NCI-H128 (cell line): ENCODE measurements at regions not wholly inside any gene's neighbourhood (a gene's known extent, or its start where the extent isn't known, plus 50 kb on each side); places are given as distances from the start of the nearest gene placed in this dataset.

ENCODE experiments used
- DNase-seq: peaks from one replicate; lab custom pipeline; 2025; ENCODE audit not compliant: unreplicated experiment; lab: John Stamatoyannopoulos, UW

DNA sequence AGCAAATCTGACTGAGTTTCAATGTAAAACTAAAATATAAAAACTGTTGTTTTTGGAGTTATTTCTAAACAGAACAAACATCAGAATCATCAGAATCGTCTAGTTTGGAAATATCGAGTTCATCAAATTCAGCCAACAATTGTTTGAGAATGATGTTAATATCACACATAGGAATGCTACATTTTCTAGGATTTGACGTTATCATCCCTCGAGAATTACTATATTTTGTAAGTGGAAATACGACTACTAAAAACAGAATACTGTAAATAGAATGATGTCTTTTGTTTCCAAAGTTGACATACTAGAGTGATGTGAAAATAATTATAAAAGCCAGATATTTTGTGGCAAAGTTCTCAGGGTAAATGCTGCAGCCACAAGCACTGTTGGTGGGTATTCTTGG, 805.9 kb downstream of the TLE1 start:
- DNase-seq: no peak

DNA sequence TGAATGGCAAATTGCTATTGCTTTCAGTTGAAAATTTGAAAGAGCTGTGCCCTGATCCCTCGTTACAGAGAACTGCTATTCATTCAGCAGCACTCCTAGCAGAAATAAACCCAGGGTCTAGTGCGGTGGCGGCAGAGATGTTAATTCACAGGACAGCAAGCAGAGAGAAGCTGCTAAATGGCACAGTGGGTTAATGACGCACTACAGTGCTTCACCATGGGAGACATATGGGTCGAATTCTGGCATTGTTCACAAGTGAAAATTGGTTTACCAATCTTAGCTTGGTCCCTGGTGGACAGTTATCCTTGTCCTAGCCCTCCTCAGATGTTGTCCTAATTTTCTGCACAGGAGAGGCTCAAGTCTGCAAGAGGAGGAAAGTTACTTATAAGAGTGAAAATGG, 807.4 kb downstream of the TLE1 start:
- no peak for DNase-seq

- DNase-seq: no peak
Measured at GRCh38 chr9:80881320-80881719, 808.0 kb downstream of the TLE1 start.

DNA sequence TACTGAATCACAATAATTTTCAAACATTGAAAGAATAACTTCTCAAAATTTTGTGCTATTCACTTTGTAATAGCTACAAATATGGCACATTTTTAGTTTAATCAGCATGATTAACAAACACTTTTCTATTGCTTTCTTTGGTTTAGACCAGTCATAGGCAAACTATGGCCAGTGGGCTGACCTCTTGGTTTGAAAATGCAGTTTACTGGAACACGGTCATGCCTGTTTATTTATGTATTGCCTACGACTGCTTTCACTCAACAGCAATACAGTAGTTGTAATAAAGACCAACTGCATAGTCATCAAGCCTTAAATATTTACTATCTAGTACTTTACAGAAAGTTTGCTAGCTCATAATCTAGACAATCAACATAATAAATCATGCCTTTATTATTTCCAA, 810.8 kb downstream of the TLE1 start:
- no peak for DNase-seq

GRCh38 chr9:80875947-80876346, 813.4 kb downstream of the TLE1 start:
- DNase-seq: no peak

DNA sequence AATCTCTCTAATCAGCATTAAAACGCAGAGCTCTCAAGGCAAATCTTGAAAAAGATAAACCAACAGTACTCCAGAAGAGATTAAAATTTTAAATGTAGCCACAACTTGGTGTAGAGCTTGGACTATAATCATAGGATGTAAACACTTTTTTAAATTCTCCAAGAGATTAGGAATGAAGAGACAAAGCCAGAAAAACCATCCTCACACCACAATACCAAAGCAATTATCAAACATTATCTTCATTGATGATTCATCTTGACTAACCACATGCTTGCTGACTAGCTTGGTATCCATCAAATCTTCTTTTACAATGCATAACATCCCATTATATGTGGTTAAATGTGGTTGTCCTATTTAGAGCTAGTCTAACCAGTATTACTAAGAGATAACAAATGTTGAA, 815.1 kb downstream of the TLE1 start:
- no peak for DNase-seq

- DNase-seq: no peak
Measured at GRCh38 chr9:80873861-80874260, 815.5 kb downstream of the TLE1 start.

GRCh38 chr9:80871596-80871995, 817.8 kb downstream of the TLE1 start:
- DNase-seq: no peak

DNA sequence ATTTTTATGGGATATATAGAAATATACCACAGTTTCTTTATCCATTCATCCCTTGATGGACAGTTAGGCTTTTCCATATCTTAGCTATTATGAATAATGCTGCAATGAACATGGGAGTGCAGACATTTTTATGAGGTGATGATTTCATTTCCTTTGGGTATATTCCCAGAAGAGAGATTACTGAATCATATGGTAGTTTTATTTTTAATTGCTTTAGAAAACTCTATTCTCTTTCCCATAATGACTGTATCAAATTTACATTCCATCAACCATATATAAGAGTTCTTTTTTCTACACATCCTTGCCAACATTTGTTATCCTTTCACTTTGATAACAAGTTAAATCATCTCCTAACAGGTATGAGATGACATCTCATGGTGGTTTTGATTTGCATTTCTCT, 821.6 kb downstream of the TLE1 start:
- no peak for DNase-seq

- no peak for DNase-seq
Measured at GRCh38 chr9:80866576-80867227, 822.6 kb downstream of the TLE1 start.

GRCh38 chr9:80866121-80866520, 823.2 kb downstream of the TLE1 start:
- DNase-seq: no peak

DNA sequence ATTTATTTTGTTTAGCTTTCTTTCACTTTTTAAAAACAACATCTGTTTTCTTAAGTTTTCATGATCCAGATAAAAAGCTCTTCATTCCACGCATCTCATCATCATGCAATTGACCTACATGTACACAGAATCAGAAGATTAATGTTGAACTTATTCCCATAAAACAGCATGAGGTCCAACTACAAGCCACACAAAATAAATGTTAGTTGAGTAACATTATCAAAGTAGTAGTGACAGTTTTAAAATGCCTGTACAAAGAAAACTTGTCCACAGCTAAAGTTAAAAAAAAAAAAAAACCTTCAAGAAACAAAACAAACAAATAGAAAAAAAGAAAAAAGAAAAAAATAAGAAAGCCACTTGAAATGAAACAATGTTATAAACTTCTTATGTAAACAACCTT, 846.3 kb downstream of the TLE1 start:
- DNase-seq: no peak

DNA sequence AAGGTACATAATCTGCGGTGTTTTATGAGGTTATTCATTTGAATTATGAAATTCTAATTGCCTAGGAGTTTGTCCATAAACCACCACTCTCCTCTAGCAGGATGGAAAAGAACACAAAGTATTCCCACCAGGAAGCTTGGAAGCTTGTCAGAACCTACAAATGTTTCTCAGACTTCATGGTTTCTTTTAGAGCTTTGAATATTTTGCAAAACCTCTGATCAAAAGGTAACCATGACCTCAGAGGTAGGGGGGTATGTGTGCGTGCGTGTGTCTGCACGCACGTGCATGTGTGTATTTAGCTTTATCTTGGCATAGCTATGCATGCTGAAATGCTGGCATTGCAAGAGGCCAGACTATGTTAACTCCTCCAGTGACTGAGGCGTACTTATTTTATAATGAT, 847.0 kb downstream of the TLE1 start:
- DNase-seq: no peak

- DNase-seq: no peak
Measured at GRCh38 chr9:80841888-80842287, 847.5 kb downstream of the TLE1 start.

DNA sequence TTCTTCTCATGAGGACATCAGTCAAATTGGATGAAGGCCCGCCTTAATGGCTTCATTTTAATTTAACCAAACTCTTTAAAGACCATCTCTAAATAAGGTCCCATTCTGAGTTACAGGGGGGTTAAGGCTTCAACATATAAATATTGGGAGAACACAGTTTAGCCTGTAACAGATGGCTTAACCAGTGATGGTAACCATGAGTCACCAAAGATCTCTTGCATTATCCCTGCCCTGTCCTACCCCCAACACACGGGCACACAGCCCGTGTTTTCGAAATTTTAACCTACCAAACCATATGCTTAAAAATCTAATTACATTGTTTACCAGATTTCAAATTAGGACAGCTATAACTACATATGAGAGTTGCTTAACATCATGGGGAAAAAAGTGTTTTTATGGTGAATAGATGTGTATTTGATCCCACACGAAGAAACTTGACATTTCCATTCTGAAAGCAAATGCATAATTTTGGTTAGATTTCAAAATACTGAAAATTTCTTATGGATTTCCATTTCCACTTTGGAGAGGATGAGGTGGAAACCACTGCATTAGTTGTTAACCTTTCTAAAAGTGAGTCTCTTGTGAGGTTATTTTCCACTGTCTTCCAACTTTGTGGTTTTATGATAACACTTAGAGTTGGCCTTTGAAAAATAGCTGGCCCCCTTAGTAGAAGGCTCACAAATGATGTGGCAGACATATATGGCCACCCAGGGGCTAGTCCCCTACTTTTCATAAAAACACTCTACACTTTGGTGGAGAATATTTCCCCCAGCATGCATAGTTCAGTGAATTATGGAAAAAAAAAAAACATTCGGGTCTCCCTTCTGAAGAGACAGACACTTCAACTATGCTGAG, 849.3 kb downstream of the TLE1 start:
- DNase-seq: no peak

- DNase-seq: no peak
Measured at GRCh38 chr9:80836013-80836412, 853.3 kb downstream of the TLE1 start.

DNA sequence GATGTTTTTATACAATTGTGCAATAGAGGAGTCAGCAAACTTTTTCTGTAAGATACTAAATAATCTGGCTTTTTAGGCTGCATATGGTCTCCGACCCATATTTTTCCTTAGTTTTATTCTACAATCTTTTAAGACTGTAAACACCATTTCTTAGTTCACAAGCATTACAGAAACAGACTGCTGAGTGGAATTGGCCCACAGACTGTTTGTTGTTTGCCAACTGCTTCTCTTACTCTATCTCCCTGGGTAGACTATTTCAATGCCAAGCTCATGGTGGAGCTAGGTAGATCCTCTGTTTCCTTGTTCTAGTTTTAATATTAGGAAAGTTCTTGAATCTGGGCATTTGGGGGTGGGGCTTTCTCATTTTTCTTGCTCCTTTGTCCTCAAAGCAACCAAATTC, 857.6 kb downstream of the TLE1 start:
- no peak for DNase-seq

- DNase-seq: no peak
Measured at GRCh38 chr9:80811656-80812055, 877.7 kb downstream of the TLE1 start.

GRCh38 chr9:80811003-80811402, 878.3 kb downstream of the TLE1 start:
- DNase-seq: no peak

GRCh38 chr9:80806671-80807070, 882.7 kb downstream of the TLE1 start:
- DNase-seq: no peak

GRCh38 chr9:80804873-80805272, 884.5 kb downstream of the TLE1 start:
- no peak for DNase-seq

GRCh38 chr9:80797831-80798688, 891.3 kb downstream of the TLE1 start:
- DNase-seq: no peak
